ENCODE measurements at regions not wholly inside any gene's neighbourhood (a gene's known extent, or its start where the extent isn't known, plus 50 kb on each side); places are given as distances from the start of the nearest gene placed in this dataset.

- Histone ChIP-seq H2AK5ac (ENCODE audit: insufficient read length, low read length) (no peak overlapping the region), H2AFZ (ENCODE audit: low read length) (no peak overlapping the region)
- H3K36me3 Mint-ChIP-seq (ENCODE audit: insufficient read depth in 1 of 3, low read depth in 3 of 3): no peaks in the 10 kb centered on the region
Observed at GRCh38 chr17:13243585-13243984, 225.8 kb upstream of the ELAC2 start.

More at GRCh38 chr17:13243585-13243984, 225.8 kb upstream of the ELAC2 start:
- Histone ChIP-seq H3K4me1 (ENCODE audit: insufficient read depth, low read length) (no peaks in the 10 kb centered on the region), H4K91ac (ENCODE audit: insufficient read length, low read depth, low read length) (no peak overlapping the region), H2BK15ac (ENCODE audit: low read depth, low read length) (no peak overlapping the region), H3K79me1 (ENCODE audit: insufficient read depth, low read depth, low read length, poor library complexity, severe bottlenecking) (no peaks in the 10 kb centered on the region), H3T11ph (ENCODE audit: low read length) (no peak overlapping the region), H4K20me1 (ENCODE audit: control insufficient read depth, insufficient read depth, insufficient read length) (no peaks in the 10 kb centered on the region), H3K56ac (ENCODE audit: insufficient read length, low read depth, low read length) (no peak overlapping the region), H3K27me3 (ENCODE audit: insufficient read depth, low read length) (no peaks in the 10 kb centered on the region), H2BK120ac (ENCODE audit: low read depth, low read length, poor library complexity, severe bottlenecking) (no peak overlapping the region), H3K79me2 (ENCODE audit: insufficient read depth, low read length) (no peaks in the 10 kb centered on the region), H3K9ac (ENCODE audit: extremely low read depth, insufficient read length, low read length) (no peak overlapping the region), H3K27ac (ENCODE audit: insufficient read length, low read depth, low read length) (no peak overlapping the region), H3K9me3 (ENCODE audit: control insufficient read depth, low read depth, low read length) (no peaks in the 10 kb centered on the region), H3K18ac (ENCODE audit: insufficient read length, low read depth, low read length) (no peak overlapping the region), H3K4ac (ENCODE audit: low read depth, low read length) (no peak overlapping the region), H4K5ac (ENCODE audit: insufficient read length, low read depth, low read length) (no peak overlapping the region), H3K14ac (ENCODE audit: insufficient read depth, low read length) (no peak overlapping the region), H2BK20ac (ENCODE audit: low read depth, low read length, poor library complexity, severe bottlenecking) (no peak overlapping the region), H2BK5ac (ENCODE audit: insufficient read length, low read length) (no peak overlapping the region), H4K8ac (replicated peaks; ENCODE audit: insufficient read length, low read depth, low read length) (no peak overlapping the region), H2BK12ac (ENCODE audit: insufficient read length, low read depth, low read length) (no peak overlapping the region), H3K23ac (ENCODE audit: insufficient read length, low read depth, low read length) (no peak overlapping the region), H3K4me2 (ENCODE audit: insufficient read depth, insufficient read length, low read length) (no peak overlapping the region), H3K23me2 (ENCODE audit: insufficient read length, low read depth, low read length, poor library complexity, severe bottlenecking) (no peaks in the 10 kb centered on the region)
- no peak for DNase-seq
- no CpG with 5 or more reads among the region's 4 CpGs for WGBS (ENCODE audit: extremely low coverage, insufficient read length, low lambda C conversion rate)
- Mint-ChIP-seq H3K27me3 (ENCODE audit: low read depth) (no peaks in the 10 kb centered on the region), H3K27ac (no peak overlapping the region), H3K9me3 (peaks cover 0 to under 1% of the 10 kb centered on the region in 2 experiments; a peak in 1 of 5 replicates), H3K4me3 (no peak overlapping the region), H3K4me1 (no peaks in the 10 kb centered on the region)
- TF ChIP-seq CTCF (conservative IDR thresholded peaks at IDR 0.05): no peak

Data from H9 (cell line).